Posterior cingulate gyrus (tissue), 11 donors: ENCODE measurements at regions not wholly inside any gene's neighbourhood (a gene's known extent, or its start where the extent isn't known, plus 50 kb on each side); places are given as distances from the start of the nearest gene placed in this dataset.

ENCODE experiments used
- DNase-seq, 10 donors: peaks; one replicate each; pipeline versions ENCODE4 v3.0.0 to v3.0.0-alpha.2; 2020 to 2021; ENCODE audit warnings: mixed read lengths in 3 of 10
- intact Hi-C: fragments of 100-400 bp; cut with DNase I; formaldehyde crosslinking; loops from one replicate; pipeline ENCODE4 v1.15.1; 2023

DNA sequence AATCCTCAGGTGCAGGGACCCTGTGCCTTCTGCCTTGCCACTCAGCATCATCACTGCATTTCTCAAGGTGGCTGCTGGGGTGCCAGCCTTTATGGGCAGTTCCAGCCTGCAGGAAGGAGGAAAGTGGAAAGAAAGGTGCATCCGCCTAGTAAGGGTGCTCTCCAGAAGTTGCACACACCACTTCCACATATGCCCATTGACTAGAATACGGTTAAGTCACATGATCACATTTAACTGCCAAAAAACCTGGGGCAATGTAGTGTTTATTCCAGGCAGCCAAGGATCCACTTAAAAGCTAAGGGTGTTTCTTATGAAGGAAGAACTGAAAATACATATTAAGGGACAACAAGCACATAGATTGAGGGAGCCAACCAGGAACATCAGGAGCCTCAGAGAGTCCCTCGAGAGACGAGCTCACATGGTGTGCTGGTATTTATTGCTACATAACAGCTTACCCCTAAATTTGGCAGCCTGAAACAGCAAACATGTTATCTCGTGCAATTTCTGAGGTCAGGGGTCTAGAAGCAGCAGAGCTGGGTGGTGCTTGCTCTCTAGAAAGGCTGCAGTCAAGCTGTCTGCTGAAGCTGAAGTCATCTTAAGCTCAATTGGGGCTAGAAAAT, 52.0 kb upstream of the MMP2 start:
- DNase-seq, result no peak
- intact Hi-C loops, result no loop called here
